OCI-LY7 (cell line): ENCODE measurements at regions not wholly inside any gene's neighbourhood (a gene's known extent, or its start where the extent isn't known, plus 50 kb on each side); places are given as distances from the start of the nearest gene placed in this dataset.

Source experiments
- BruUV-seq: library from RNA; stranded (reverse); fragments of 400-500 nt; replicated peaks from 2 replicates; lab custom pipeline; 2021; lab: Mats Ljungman, UMichigan
- CTCF ChIA-PET: fragments of 300-600 bp; sonication (Branson Sonifier 250); formaldehyde crosslinking; loops from one replicate; lab custom pipeline; 2022; ENCODE audit warnings: antibody characterized with exemption; ENCODE audit not compliant: unreplicated experiment; lab: Charles Lee
- POLR2A ChIA-PET: fragments of 300-600 bp; sonication (Branson Sonifier 250); formaldehyde crosslinking; loops from one replicate; lab custom pipeline; 2022; ENCODE audit warnings: antibody characterized with exemption; lab: Charles Lee
- DNase-seq: peaks from one replicate; pipeline ENCODE4 v3.0.0-alpha.2; 2015; ENCODE audit warnings: low spot score
- H2AFZ ChIP-seq: fragments of 200-600 bp; sonication (generic), shearing (Covaris generic); 2 replicates; pipeline ENCODE4 v1.6.1; 2014; ENCODE audit warnings: mild to moderate bottlenecking, antibody characterized with exemption, low read length, moderate library complexity
- H3K27ac ChIP-seq: fragments of 200-600 bp; sonication (generic); 2 replicates; pipeline ENCODE4 v1.5.1; 2014; ENCODE audit warnings: mixed run types, low read depth, mild to moderate bottlenecking, moderate library complexity, low read length, inconsistent platforms; ENCODE audit not compliant: poor library complexity, severe bottlenecking
- H3K36me3 ChIP-seq: fragments of 200-600 bp; sonication (generic); 2 replicates; pipeline ENCODE4 v1.6.1; 2014; ENCODE audit warnings: mild to moderate bottlenecking, antibody characterized with exemption, low read length, moderate library complexity, mixed read lengths; ENCODE audit not compliant: insufficient read depth
- H3K4me1 ChIP-seq: fragments of 200-600 bp; sonication (generic); 2 replicates; pipeline ENCODE4 v1.5.1; 2014; ENCODE audit warnings: mild to moderate bottlenecking, low read length; ENCODE audit not compliant: insufficient read depth, poor library complexity, severe bottlenecking
- H3K4me2 ChIP-seq: fragments of 200-600 bp; sonication (generic); 2 replicates; pipeline ENCODE4 v1.6.1; 2014; ENCODE audit warnings: mild to moderate bottlenecking, low read length
- H3K4me3 ChIP-seq: fragments of 200-600 bp; sonication (generic); 2 replicates; pipeline ENCODE4 v1.5.1; 2014; ENCODE audit warnings: mild to moderate bottlenecking, low read depth, low read length; ENCODE audit not compliant: poor library complexity, severe bottlenecking
- H3K79me2 ChIP-seq: fragments of 200-600 bp; sonication (generic); 2 replicates; pipeline ENCODE4 v1.6.1; 2016; ENCODE audit warnings: low read depth, mild to moderate bottlenecking, low read length, moderate library complexity, mixed read lengths; ENCODE audit not compliant: insufficient read depth
- H3K9me2 ChIP-seq: fragments of 200-600 bp; sonication (generic); 2 replicates; pipeline ENCODE4 v1.6.1; 2016; ENCODE audit warnings: mild to moderate bottlenecking, low read length, mixed read lengths; ENCODE audit not compliant: insufficient read depth
- H3K9me3 ChIP-seq: fragments of 200-600 bp; sonication (generic); 2 replicates; pipeline ENCODE4 v1.6.1; 2014; ENCODE audit warnings: mild to moderate bottlenecking, mixed run types, low read length, mixed read lengths
- H4K20me1 ChIP-seq: fragments of 200-600 bp; sonication (generic); 2 replicates; pipeline ENCODE4 v1.6.1; 2014; ENCODE audit warnings: mild to moderate bottlenecking, antibody characterized with exemption, low read length, moderate library complexity, mixed read lengths; ENCODE audit not compliant: insufficient read depth
- EZH2phosphoT487 ChIP-seq: fragments of 200-600 bp; sonication (generic); IDR thresholded peaks from 2 replicates; pipeline ENCODE4 v1.6.1; 2018; ENCODE audit warnings: low read depth, borderline replicate concordance, mild to moderate bottlenecking, mixed run types, antibody characterized with exemption, low read length, moderate library complexity, mixed read lengths
- intact Hi-C: fragments of 100-400 bp; cut with micrococcal nuclease; formaldehyde crosslinking; loops from one replicate; pipeline ENCODE4 v1.10.0; 2022; ENCODE audit not compliant: unreplicated experiment
- TF ChIP-seq, protein P1 (sequence below): fragments of 200-600 bp; sonication (generic); conservative IDR thresholded peaks from 2 replicates; pipeline ENCODE4 v1.5.1; 2014; ENCODE audit warnings: mild to moderate bottlenecking, antibody characterized with exemption, low read length, moderate library complexity, mixed read lengths

DNA sequence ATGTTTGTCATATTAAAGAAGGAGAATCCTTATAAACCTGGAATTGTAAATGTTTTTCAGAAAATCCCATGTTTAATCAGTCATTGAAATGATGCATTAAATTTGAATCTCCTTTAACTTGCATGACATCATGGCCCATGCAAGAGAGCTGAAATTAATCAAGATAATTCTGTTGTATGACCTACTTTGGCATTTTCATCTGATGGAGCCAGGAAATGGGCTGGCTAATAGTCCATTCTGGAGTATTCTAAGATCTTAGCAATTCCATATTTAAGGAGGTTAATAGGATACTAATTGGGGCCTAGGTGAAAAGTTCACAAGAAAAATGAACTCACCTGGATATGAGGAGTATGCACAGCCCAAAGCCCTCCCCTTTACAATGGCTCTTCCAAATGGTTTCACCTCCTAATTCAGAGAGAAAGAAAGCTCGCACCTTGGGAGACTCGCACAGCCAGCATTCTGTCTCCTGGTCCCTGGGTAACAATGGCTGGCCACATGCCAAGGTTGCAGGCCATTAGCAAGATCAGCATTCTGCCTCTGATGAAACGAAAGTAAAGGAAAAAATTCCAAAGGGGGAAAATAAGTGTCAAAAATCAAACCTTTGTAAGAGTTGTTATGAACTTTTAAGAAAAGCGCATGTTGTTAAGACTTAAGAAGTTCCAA, 786.4 kb downstream of the MCTP2 start:
- POLR2A ChIA-PET = no interaction called here
- H3K4me3 ChIP-seq = no peak overlapping the region
- no peak overlapping the region for H2AFZ ChIP-seq
- no peaks in the 10 kb centered on the region for H3K9me2 ChIP-seq
- DNase-seq = no peak
- intact Hi-C loops = no loop called here
- H3K27ac ChIP-seq = no peak overlapping the region
- no peaks in the 10 kb centered on the region for H3K36me3 ChIP-seq
- no peaks in the 10 kb centered on the region for H4K20me1 ChIP-seq
- H3K4me1 ChIP-seq = no peaks in the 10 kb centered on the region
- no peaks in the 10 kb centered on the region for H3K9me3 ChIP-seq
- H3K79me2 ChIP-seq = no peaks in the 10 kb centered on the region
- H3K4me2 ChIP-seq = no peak overlapping the region
- BruUV-seq = no TSS peak
- CTCF ChIA-PET = no interaction called here
- no peak for TF ChIP-seq EZH2phosphoT487
- TF ChIP-seq, protein P1, sequence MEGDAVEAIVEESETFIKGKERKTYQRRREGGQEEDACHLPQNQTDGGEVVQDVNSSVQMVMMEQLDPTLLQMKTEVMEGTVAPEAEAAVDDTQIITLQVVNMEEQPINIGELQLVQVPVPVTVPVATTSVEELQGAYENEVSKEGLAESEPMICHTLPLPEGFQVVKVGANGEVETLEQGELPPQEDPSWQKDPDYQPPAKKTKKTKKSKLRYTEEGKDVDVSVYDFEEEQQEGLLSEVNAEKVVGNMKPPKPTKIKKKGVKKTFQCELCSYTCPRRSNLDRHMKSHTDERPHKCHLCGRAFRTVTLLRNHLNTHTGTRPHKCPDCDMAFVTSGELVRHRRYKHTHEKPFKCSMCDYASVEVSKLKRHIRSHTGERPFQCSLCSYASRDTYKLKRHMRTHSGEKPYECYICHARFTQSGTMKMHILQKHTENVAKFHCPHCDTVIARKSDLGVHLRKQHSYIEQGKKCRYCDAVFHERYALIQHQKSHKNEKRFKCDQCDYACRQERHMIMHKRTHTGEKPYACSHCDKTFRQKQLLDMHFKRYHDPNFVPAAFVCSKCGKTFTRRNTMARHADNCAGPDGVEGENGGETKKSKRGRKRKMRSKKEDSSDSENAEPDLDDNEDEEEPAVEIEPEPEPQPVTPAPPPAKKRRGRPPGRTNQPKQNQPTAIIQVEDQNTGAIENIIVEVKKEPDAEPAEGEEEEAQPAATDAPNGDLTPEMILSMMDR = no peak

DNA sequence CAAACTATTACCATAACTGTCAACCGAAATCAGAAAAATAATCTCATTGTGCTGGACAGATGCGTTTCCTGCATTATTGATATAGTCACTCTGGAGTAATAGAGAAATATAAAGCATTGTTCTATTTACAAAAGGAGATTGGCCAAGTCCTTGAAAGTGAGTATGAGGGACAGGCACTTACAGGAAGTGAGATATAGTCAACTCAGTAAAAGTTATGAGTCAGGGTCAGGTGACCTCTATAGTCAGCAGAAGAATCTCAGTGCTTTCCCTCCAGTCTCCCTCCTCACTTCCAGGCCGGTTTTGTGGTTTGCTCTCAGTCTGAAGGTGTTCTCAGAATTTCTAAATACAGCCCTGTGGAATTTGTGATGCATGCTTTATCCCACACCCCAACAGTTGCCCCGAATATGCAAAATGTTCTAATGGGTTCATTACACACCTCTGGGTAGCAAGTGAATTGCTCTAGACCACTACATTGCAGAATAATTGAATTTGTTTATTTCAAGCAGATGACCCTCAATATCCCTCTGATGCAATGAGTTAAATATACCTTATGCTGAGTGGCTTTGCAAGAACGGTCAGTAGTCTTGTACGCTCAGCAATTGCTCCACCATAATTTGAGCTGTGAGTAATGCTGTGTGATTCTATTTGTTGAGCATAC, 787.7 kb downstream of the MCTP2 start:
- no peak for TF ChIP-seq EZH2phosphoT487
- TF ChIP-seq, protein P1 = no peak
- Histone ChIP-seq H3K4me2 (no peak overlapping the region), H3K9me2 (no peaks in the 10 kb centered on the region), H3K36me3 (no peaks in the 10 kb centered on the region), H2AFZ (no peak overlapping the region), H3K27ac (no peak overlapping the region), H4K20me1 (no peaks in the 10 kb centered on the region), H3K79me2 (no peaks in the 10 kb centered on the region), H3K4me3 (no peak overlapping the region), H3K4me1 (no peaks in the 10 kb centered on the region), H3K9me3 (no peaks in the 10 kb centered on the region)
- intact Hi-C loops = no loop called here
- ChIA-PET CTCF (no interaction called here), POLR2A (interaction anchor here (0.6 kb wide), 1 partner anchor 25 kb away, joined by 3 read pairs; no protein-coding TSS in a partner anchor)
- BruUV-seq = no TSS peak
- DNase-seq = no peak

GRCh38 chr15:95019907-95020306, 788.5 kb downstream of the MCTP2 start:
- no TSS peak for BruUV-seq
- Histone ChIP-seq H4K20me1 (no peaks in the 10 kb centered on the region), H3K4me2 (no peak overlapping the region), H3K79me2 (no peaks in the 10 kb centered on the region), H3K9me3 (no peaks in the 10 kb centered on the region), H3K4me1 (no peaks in the 10 kb centered on the region), H3K4me3 (no peak overlapping the region), H3K9me2 (no peaks in the 10 kb centered on the region), H3K27ac (no peak overlapping the region), H2AFZ (no peak overlapping the region), H3K36me3 (no peaks in the 10 kb centered on the region)
- intact Hi-C loops = no loop called here
- CTCF ChIA-PET = no interaction called here
- DNase-seq = no peak
- no peak for TF ChIP-seq EZH2phosphoT487
- TF ChIP-seq, protein P1 = no peak
- POLR2A ChIA-PET = no interaction called here
